BJ (cell line): ENCODE measurements at regions not wholly inside any gene's neighbourhood (a gene's known extent, or its start where the extent isn't known, plus 50 kb on each side); places are given as distances from the start of the nearest gene placed in this dataset.
"Not testable (repeated sequence)": the region's sequence is repeated elsewhere in the genome, so short reads cannot be mapped to it uniquely, and the experiment has no call there.

ENCODE experiments used
- CTCF ChIA-PET: fragments of 350-600 bp; formaldehyde crosslinking; extraction: SDS; loops from one replicate; lab custom pipeline; 2021; ENCODE audit warnings: antibody characterized with exemption, inconsistent platforms; lab: Yijun Ruan, JAX
- POLR2A ChIA-PET: fragments of 300-600 bp; sonication (Branson Sonifier 250); formaldehyde crosslinking; extraction: SDS; loops from one replicate; lab custom pipeline; 2021; ENCODE audit warnings: antibody characterized with exemption; lab: Charles Lee
- DNase-seq: peaks from one replicate; pipeline ENCODE4 v3.0.0-alpha.2; 2011; ENCODE audit warnings: low read depth
- H3K27me3 ChIP-seq: 2 replicates; pipeline ENCODE4 v1.6.0; 2011; ENCODE audit warnings: low read length; ENCODE audit not compliant: control insufficient read depth, insufficient read depth
- H3K36me3 ChIP-seq: 2 replicates; pipeline ENCODE4 v1.5.1; 2011; ENCODE audit warnings: low read length; ENCODE audit not compliant: control insufficient read depth, insufficient read depth
- H3K4me3 ChIP-seq: 2 replicates; pipeline ENCODE4 v1.5.1; 2011; ENCODE audit warnings: low read depth, mild to moderate bottlenecking, control low read depth, low read length
- TF ChIP-seq, protein P1 (sequence below): IDR thresholded peaks from 2 replicates; pipeline ENCODE4 v1.5.1; 2011; ENCODE audit warnings: low read depth, mild to moderate bottlenecking, control low read depth, inconsistent platforms, low read length, moderate library complexity; ENCODE audit not compliant: insufficient read depth

DNA sequence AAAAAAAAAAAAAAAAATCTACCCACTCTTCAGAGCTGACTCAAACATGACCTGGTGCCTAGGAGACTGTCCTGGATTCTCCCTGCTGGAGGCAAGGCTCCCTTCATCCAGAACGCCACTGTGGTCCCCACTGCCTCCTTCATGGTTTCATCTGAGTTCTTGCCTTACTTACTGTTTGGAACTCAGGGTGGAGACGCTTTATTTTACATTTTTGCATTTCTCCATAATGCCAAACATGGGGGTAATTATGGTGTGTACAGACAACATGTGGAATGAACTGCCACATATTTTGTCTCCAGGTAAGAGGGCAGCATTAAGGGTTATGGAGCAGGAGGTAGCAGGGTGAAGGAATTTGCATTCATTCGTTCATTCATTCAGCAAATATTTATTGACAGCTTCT lies 58.1 kb upstream of the KCNK12 start:
- ChIA-PET POLR2A (no interaction called here), CTCF (no interaction called here)
- Histone ChIP-seq H3K36me3 (no peaks in the 10 kb centered on the region), H3K27me3 (no peaks in the 10 kb centered on the region), H3K4me3 (no peak overlapping the region)
- TF ChIP-seq, protein P1, sequence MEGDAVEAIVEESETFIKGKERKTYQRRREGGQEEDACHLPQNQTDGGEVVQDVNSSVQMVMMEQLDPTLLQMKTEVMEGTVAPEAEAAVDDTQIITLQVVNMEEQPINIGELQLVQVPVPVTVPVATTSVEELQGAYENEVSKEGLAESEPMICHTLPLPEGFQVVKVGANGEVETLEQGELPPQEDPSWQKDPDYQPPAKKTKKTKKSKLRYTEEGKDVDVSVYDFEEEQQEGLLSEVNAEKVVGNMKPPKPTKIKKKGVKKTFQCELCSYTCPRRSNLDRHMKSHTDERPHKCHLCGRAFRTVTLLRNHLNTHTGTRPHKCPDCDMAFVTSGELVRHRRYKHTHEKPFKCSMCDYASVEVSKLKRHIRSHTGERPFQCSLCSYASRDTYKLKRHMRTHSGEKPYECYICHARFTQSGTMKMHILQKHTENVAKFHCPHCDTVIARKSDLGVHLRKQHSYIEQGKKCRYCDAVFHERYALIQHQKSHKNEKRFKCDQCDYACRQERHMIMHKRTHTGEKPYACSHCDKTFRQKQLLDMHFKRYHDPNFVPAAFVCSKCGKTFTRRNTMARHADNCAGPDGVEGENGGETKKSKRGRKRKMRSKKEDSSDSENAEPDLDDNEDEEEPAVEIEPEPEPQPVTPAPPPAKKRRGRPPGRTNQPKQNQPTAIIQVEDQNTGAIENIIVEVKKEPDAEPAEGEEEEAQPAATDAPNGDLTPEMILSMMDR, result no peak
- no peak for DNase-seq

DNA sequence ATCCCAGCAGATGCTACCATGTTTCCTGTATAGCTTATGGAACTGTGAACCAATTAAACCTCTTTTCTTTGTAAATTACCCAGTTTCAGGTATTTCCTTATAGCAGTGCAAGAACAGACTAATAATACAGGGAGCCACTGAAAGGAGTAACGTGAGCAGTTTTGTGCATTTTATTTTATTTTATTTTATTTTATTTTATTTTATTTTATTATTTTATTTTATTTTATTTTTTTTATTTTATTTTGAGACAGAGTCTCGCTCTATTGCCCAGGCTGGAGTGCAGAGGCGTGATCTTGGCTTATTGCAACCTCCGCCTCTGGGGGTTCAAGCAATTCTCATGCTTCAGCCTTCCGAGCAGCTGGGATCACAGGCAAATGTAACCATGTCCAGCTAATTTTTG lies 55.9 kb upstream of the KCNK12 start:
- TF ChIP-seq, protein P1, result no peak
- H3K27me3 ChIP-seq, result no peaks in the 10 kb centered on the region
- POLR2A ChIA-PET, result no interaction called here
- no peak for DNase-seq
- CTCF ChIA-PET, result no interaction called here
- no peaks in the 10 kb centered on the region for H3K36me3 ChIP-seq
- no peak overlapping the region for H3K4me3 ChIP-seq

DNA sequence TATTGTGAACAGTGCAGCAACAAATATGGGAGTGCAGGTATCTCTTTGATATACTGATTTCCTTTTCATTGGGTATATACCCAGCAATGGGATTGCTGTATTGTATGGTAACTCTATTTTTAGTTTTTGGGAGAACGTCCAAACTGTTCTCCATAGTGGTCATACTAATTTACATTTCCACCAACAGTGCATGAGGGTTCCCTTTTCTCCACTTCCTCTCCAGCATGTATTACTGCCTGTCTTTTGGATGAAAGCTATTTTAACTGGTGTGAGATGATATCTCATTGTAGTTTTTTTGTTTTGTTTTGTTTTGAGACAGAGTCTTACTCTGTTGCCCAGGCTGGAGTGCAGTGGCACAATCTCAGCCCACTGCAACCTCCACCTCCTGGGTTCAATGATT lies 52.4 kb upstream of the KCNK12 start:
- not testable (repeated sequence) for H3K36me3 ChIP-seq

DNA sequence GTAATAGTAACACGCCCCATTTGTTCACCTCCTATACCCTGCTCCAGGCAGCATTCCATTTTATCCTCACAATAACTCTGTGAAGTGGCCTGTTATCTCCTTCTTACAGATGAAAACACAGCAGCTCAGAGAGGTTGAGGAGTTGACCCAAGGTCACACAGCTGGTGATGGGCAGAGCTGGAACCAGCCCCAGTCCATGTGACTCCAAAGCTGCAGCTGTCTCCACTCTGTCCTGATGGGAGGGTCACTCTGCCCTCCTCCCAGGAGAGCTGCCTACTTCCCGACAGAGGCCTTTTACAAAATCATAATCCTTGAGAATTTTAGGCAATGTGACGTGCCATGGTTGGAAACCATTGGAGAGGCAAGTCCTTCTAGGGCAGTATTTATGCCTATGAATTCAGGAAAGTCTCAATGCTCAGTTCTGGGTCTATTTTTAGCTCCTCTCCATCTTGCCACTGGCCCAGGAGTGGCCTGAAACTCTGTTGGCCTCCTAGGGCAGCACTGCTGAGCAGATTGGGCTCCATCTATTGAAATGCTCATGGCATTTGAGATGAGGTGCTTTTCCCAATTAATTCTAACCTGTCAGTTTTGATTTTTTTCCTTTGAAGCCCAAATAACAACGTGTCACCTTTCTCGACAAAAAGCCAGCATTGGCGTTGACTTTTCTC lies 50.1 kb upstream of the KCNK12 start:
- POLR2A ChIA-PET, result no interaction called here
- no peaks in the 10 kb centered on the region for H3K36me3 ChIP-seq
- TF ChIP-seq, protein P1, result no peak
- CTCF ChIA-PET, result interaction anchor here (0.6 kb wide), 1 partner anchor 20 kb away, joined by 3 read pairs; no protein-coding TSS in a partner anchor
- no peak for DNase-seq
- H3K4me3 ChIP-seq, result no peak overlapping the region
- H3K27me3 ChIP-seq, result peaks cover 2% of the 10 kb centered on the region; the same call in 1 of the 2 replicates

More for the DNA sequence above, 52.4 kb upstream of the KCNK12 start:
- CTCF ChIA-PET, H3K4me3 ChIP-seq, POLR2A ChIA-PET, DNase-seq, H3K27me3 ChIP-seq: not testable (repeated sequence)
